COLO668 (cell line): ENCODE measurements at regions not wholly inside any gene's neighbourhood (a gene's known extent, or its start where the extent isn't known, plus 50 kb on each side); places are given as distances from the start of the nearest gene placed in this dataset.
"Not testable (repeated sequence)": the region's sequence is repeated elsewhere in the genome, so short reads cannot be mapped to it uniquely, and the experiment has no call there.

Source experiments
- DNase-seq: peaks from one replicate; lab custom pipeline; 2025; ENCODE audit not compliant: unreplicated experiment; lab: John Stamatoyannopoulos, UW

DNA sequence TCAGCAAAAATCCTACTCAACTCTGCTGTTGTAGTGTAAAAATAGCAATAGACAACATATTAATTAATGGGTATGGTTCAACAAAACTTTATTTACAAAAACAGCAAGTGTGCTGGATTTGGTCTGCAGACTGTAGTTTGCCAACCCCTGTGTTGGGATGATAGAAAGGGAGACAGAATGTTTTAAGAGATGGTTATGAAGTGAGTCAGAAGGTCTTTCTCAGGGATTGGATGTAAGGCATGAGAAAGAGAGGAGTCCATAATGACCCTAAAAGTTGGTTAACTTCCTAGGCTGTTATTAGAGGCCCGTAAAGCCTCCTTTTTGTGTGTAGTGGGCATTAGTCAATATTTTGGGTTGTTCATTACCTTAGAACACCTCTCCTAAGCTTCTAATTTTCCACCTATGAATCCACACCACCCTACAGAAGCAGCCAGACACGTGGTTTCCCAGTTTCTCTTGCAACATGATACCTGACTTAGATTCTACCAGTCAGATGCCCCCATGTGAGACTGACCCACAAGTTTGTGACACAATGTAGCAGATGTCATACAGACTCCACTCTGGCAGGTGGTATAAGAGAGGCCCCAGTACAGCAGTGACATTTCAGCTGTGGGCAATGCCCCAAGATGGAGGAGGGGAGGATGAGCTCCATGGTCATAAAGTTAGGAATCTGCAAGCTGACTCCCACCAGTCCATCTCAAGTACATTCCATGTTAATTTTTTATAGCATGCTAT, 1015.6 kb downstream of the KCNMA1 start:
- no peak for DNase-seq

DNA sequence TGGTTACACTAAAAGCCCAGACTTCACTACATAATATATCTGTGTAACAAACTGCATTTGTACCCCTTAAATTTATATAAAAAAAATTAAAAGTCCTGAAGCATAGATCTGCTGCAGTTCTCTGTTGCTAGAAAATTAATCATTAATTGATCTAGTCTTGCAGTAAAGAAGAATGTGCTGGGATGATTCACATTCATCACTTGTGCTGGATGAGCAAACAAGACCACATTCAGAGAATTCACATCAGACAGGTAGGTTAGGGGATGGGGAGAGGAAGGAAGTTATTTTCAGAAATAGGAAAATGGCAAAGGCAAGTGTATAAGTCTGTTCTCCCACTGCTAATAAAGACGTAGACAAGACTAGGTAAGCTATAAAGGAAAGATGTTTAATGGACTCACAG, 1019.0 kb downstream of the KCNMA1 start:
- no peak for DNase-seq

DNA sequence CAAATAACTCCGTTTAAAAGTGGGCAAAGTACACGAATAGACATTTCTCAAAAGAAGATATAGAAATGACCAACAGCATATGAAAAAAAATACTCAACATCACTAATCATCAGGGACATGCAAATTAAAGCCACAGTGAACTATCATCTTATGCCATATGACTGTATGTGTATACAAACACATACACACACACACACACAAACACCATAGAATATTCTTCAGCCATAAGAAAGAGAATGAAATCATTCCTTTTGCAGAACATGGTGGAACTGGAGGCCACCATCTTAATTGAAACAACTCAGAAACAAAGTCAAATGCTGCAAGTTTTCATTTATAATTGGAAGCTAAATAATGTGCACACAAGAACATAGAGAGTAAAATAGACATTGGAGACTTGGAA, 1019.4 kb downstream of the KCNMA1 start:
- DNase-seq: no peak

DNA sequence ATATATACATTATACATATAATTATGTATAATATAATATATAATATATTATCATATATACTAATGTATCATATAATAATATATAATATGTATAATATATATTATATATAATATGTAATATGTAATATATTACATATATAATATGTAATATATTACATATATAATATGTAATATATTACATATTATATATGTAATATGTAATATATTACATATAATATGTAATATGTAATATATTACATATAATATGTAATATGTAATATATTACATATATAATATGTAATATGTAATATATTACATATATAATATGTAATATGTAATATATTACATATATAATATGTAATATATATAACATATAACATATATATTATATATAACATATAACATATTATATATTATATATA, 1020.9 kb downstream of the KCNMA1 start:
- DNase-seq: not testable (repeated sequence)

DNA sequence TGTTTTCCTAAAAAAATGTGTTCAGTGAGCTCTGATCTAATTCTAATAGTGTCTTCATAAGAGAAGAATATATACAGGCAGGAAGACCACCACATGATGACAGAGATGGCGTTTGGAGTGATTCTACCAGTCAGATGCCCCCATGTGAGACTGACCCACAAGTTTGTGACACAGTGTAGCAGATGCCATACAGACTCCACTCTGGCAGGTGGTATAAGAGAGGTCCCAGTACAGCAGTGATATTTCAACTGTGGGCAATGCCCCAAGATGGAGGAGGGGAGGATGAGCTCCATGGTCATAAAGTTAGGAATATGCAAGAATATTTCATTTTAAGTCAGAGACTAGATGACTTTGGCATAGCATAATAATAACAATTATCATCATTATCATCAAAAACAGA, 1022.6 kb downstream of the KCNMA1 start:
- no peak for DNase-seq
